ENCODE measurements at regions not wholly inside any gene's neighbourhood (a gene's known extent, or its start where the extent isn't known, plus 50 kb on each side); places are given as distances from the start of the nearest gene placed in this dataset.

- TF ChIP-seq CTCF (IDR thresholded peaks at IDR 0.05), result no peak
- H3K4me1 ChIP-seq (ENCODE audit: control insufficient read depth in 1 of 2, low read depth in 2 of 2), result no peaks in the 10 kb centered on the region
- H3K27me3 ChIP-seq (replicated peaks; ENCODE audit: insufficient read depth), result no peaks in the 10 kb centered on the region
- ATAC-seq (ENCODE audit: insufficient number of reproducible peaks, low FRiP score, low read depth) (no peak), DNase-seq (ENCODE audit: low spot score) (no peak)
- no peak overlapping the region for H3K4me3 ChIP-seq
- no peak overlapping the region for H3K27ac ChIP-seq
- no peaks in the 10 kb centered on the region for H3K9me3 ChIP-seq
- H3K36me3 ChIP-seq, result no peaks in the 10 kb centered on the region
Measured at GRCh38 chr11:10993640-10994039, 135.8 kb upstream of the ZBED5 start.

- no peaks in the 10 kb centered on the region for H3K27me3 ChIP-seq (replicated peaks; ENCODE audit: insufficient read depth)
- no peaks in the 10 kb centered on the region for H3K36me3 ChIP-seq
- ATAC-seq (ENCODE audit: insufficient number of reproducible peaks, low FRiP score, low read depth), result no peak
- H3K4me3 ChIP-seq, result no peak overlapping the region
- H3K9me3 ChIP-seq, result no peaks in the 10 kb centered on the region
- no peak for TF ChIP-seq CTCF (IDR thresholded peaks at IDR 0.05)
- no peak overlapping the region for H3K27ac ChIP-seq
- DNase-seq (ENCODE audit: low spot score), result no peak
- H3K4me1 ChIP-seq (ENCODE audit: control insufficient read depth in 1 of 2, low read depth in 2 of 2), result no peaks in the 10 kb centered on the region
Measured at GRCh38 chr11:10993186-10993585, 135.3 kb upstream of the ZBED5 start.

- Histone ChIP-seq H3K4me3 (no peak overlapping the region), H3K27ac (no peak overlapping the region), H3K4me1 (ENCODE audit: control insufficient read depth in 1 of 2, low read depth in 2 of 2) (no peaks in the 10 kb centered on the region), H3K36me3 (no peaks in the 10 kb centered on the region), H3K9me3 (no peaks in the 10 kb centered on the region), H3K27me3 (replicated peaks; ENCODE audit: insufficient read depth) (no peaks in the 10 kb centered on the region)
- DNase-seq (ENCODE audit: low spot score) (no peak), ATAC-seq (ENCODE audit: insufficient number of reproducible peaks, low FRiP score, low read depth) (no peak)
- TF ChIP-seq CTCF (IDR thresholded peaks at IDR 0.05), result no peak
Measured at GRCh38 chr11:10991393-10991792, 133.5 kb upstream of the ZBED5 start.

GRCh38 chr11:10990637-10991193 lies 132.9 kb upstream of the ZBED5 start:
- Histone ChIP-seq H3K27me3 (replicated peaks; ENCODE audit: insufficient read depth) (no peaks in the 10 kb centered on the region), H3K4me1 (ENCODE audit: control insufficient read depth in 1 of 2, low read depth in 2 of 2) (no peaks in the 10 kb centered on the region), H3K27ac (no peak overlapping the region), H3K36me3 (no peaks in the 10 kb centered on the region), H3K4me3 (no peak overlapping the region), H3K9me3 (no peaks in the 10 kb centered on the region)
- no peak for TF ChIP-seq CTCF (IDR thresholded peaks at IDR 0.05)
- ATAC-seq (ENCODE audit: insufficient number of reproducible peaks, low FRiP score, low read depth) (no peak), DNase-seq (ENCODE audit: low spot score) (no peak)

- DNase-seq (ENCODE audit: low spot score), result no peak
- no peak overlapping the region for H3K27ac ChIP-seq
- no peak for ATAC-seq (ENCODE audit: insufficient number of reproducible peaks, low FRiP score, low read depth)
- H3K36me3 ChIP-seq, result no peaks in the 10 kb centered on the region
- no peaks in the 10 kb centered on the region for H3K27me3 ChIP-seq (replicated peaks; ENCODE audit: insufficient read depth)
- H3K4me1 ChIP-seq (ENCODE audit: control insufficient read depth in 1 of 2, low read depth in 2 of 2), result no peaks in the 10 kb centered on the region
- no peak for TF ChIP-seq CTCF (IDR thresholded peaks at IDR 0.05)
- no peaks in the 10 kb centered on the region for H3K9me3 ChIP-seq
- H3K4me3 ChIP-seq, result no peak overlapping the region
Measured at GRCh38 chr11:10990160-10990559, 132.3 kb upstream of the ZBED5 start.
